HepG2 (cell line): ENCODE measurements at regions not wholly inside any gene's neighbourhood (a gene's known extent, or its start where the extent isn't known, plus 50 kb on each side); places are given as distances from the start of the nearest gene placed in this dataset.

Experiments
- ATAC-seq: fragments of 200-7000 bp; cut with Tn5 transposase; 3 replicates; pipeline ENCODE4 v1.9.1; 2020; ENCODE audit warnings: mild to moderate bottlenecking, moderate library complexity
- BruUV-seq: library from RNA; stranded (reverse); fragments of 400-500 nt; replicated peaks from 2 replicates; lab custom pipeline; 2021; lab: Mats Ljungman, UMichigan
- CTCF ChIA-PET: fragments of 300-600 bp; formaldehyde crosslinking; extraction: SDS; loops from one replicate; lab custom pipeline; 2021; ENCODE audit warnings: low total read pairs, inconsistent platforms, low intra/inter-chr PET ratio; lab: Yijun Ruan, JAX
- POLR2A ChIA-PET: fragments of 350-600 bp; sonication (Branson Sonifier 250); formaldehyde crosslinking; loops from one replicate; lab custom pipeline; 2020; ENCODE audit warnings: antibody characterized with exemption, inconsistent platforms; lab: Yijun Ruan, JAX
- DNase-seq: peaks from one replicate; pipeline ENCODE4 v3.0.0-alpha.2; 2015; ENCODE audit warnings: low spot score
- FAIRE-seq: peaks from 3 replicates; lab custom pipeline; 2011; peaks lifted over from hg19 to GRCh38; lab: Jason Lieb, UNC
- H2AFZ ChIP-seq: one replicate; pipeline ENCODE4 v1.6.1; 2011; ENCODE audit warnings: low read length, inconsistent platforms
- H3K27ac ChIP-seq: fragments of 300-600 bp; 3 replicates; pipeline ENCODE4 v1.8.0; 2011; ENCODE audit warnings: mixed run types, mild to moderate bottlenecking, mixed read lengths, low read length, inconsistent platforms; ENCODE audit not compliant: insufficient read depth; ENCODE audit errors: extremely low read length
- H3K27me3 ChIP-seq, 2 experiments: fragments of 200-600 bp in 1 of 2; 2 replicates in 1 of 2; 3 replicates in 1 of 2; pipeline versions ENCODE4 v1.6.0 to v1.8.0; 2011; ENCODE audit warnings: low read length in 2 of 2, mild to moderate bottlenecking in 2 of 2, moderate library complexity in 2 of 2, inconsistent platforms in 1 of 2; ENCODE audit not compliant: insufficient read depth in 2 of 2, control insufficient read depth in 1 of 2
- H3K36me3 ChIP-seq, 2 experiments: fragments of 200-600 bp in 1 of 2; replicated peaks in 1 of 2; 2 replicates in 1 of 2; 3 replicates in 1 of 2; pipeline versions ENCODE4 v1.5.1 to v1.8.0; 2011; ENCODE audit warnings: low read length in 2 of 2, inconsistent platforms in 1 of 2; ENCODE audit not compliant: insufficient read depth in 2 of 2, control insufficient read depth in 1 of 2
- H3K4me1 ChIP-seq: 2 replicates; pipeline ENCODE4 v1.5.1; 2012; ENCODE audit warnings: low read length, inconsistent platforms; ENCODE audit not compliant: insufficient read depth
- H3K4me2 ChIP-seq: 2 replicates; pipeline ENCODE4 v1.6.0; 2011; ENCODE audit warnings: low read depth, low read length, inconsistent platforms
- H3K4me3 ChIP-seq, 3 experiments: fragments of 200-600 bp in 1 of 3; sonication (generic), shearing (Covaris generic) in 1 of 3; replicated peaks in 1 of 3; 2 replicates each; pipeline ENCODE4 v1.5.1; 2011 to 2016; ENCODE audit warnings: low read length in 3 of 3, inconsistent platforms in 2 of 3, low read depth in 2 of 3, mild to moderate bottlenecking in 2 of 3, control low read depth in 1 of 3, mixed read lengths in 1 of 3; ENCODE audit not compliant: insufficient read depth in 1 of 3
- H3K79me2 ChIP-seq: one replicate; pipeline ENCODE4 v1.6.1; 2011; ENCODE audit warnings: low read length, inconsistent platforms; ENCODE audit not compliant: insufficient read depth
- H3K9ac ChIP-seq: 2 replicates; pipeline ENCODE4 v1.6.0; 2011; ENCODE audit warnings: mild to moderate bottlenecking, low read depth, low read length, inconsistent platforms; ENCODE audit not compliant: insufficient read depth
- H3K9me3 ChIP-seq: 2 replicates; pipeline ENCODE4 v1.5.1; 2012; ENCODE audit warnings: mild to moderate bottlenecking, low read length
- H4K20me1 ChIP-seq: 2 replicates; pipeline ENCODE4 v1.6.0; 2011; ENCODE audit warnings: inconsistent platforms, mild to moderate bottlenecking, low read length, moderate library complexity; ENCODE audit not compliant: insufficient read depth
- CENPBD1 ChIP-seq: sonication (generic); formaldehyde crosslinking; IDR thresholded peaks from 2 replicates; pipeline ENCODE4 v1.8.0; 2022; ENCODE audit warnings: missing genetic modification reagents, low read depth, mild to moderate bottlenecking, borderline replicate concordance
- GATAD1 ChIP-seq: IDR thresholded peaks from 2 replicates; pipeline ENCODE4 v1.6.1; 2016; ENCODE audit warnings: missing genetic modification reagents, missing compliant biosample characterization
- GATAD2A ChIP-seq: IDR thresholded peaks from 2 replicates; pipeline ENCODE4 v1.6.1; 2016
- GTF3A ChIP-seq: sonication (generic); formaldehyde crosslinking; conservative IDR thresholded peaks from 2 replicates; pipeline ENCODE4 v1.4.0; 2020; ENCODE audit warnings: mild to moderate bottlenecking, missing genetic modification reagents
- HNRNPH1 ChIP-seq: fragments of 200-400 bp; formaldehyde crosslinking; optimal IDR thresholded peaks from 2 replicates; pipeline ENCODE3; 2017; ENCODE audit warnings: mild to moderate bottlenecking, low read depth, low read length
- JDP2 ChIP-seq: sonication (generic); formaldehyde crosslinking; IDR thresholded peaks from 2 replicates; pipeline ENCODE4 v1.8.1; 2022; ENCODE audit warnings: missing genetic modification reagents, borderline replicate concordance
- NFE2L1 ChIP-seq: sonication (generic); formaldehyde crosslinking; IDR thresholded peaks from 2 replicates; pipeline ENCODE4 v1.4.0; 2020; ENCODE audit warnings: missing genetic modification reagents, mild to moderate bottlenecking, borderline replicate concordance
- NFKB2 ChIP-seq: sonication (generic); formaldehyde crosslinking; IDR thresholded peaks from 2 replicates; pipeline ENCODE4 v1.4.0; 2020; ENCODE audit warnings: missing genetic modification reagents, borderline replicate concordance
- NONO ChIP-seq, 2 experiments: fragments of 450-650 bp in 1 of 2; sonication (generic) in 1 of 2; formaldehyde crosslinking in 1 of 2; IDR thresholded peaks in 1 of 2; conservative IDR thresholded peaks in 1 of 2; 2 replicates each; pipeline versions ENCODE4 v1.6.1 to v1.8.0; 2017 to 2022; ENCODE audit warnings: mild to moderate bottlenecking in 1 of 2, missing genetic modification reagents in 1 of 2, moderate library complexity in 1 of 2
- PHF20 ChIP-seq: sonication (generic); formaldehyde crosslinking; IDR thresholded peaks from 2 replicates; pipeline ENCODE4 v1.5.0; 2020; ENCODE audit warnings: mild to moderate bottlenecking, missing genetic modification reagents
- TBL1XR1 ChIP-seq: fragments of 150-350 bp; IDR thresholded peaks from 2 replicates; pipeline ENCODE4 v1.6.1; 2014; ENCODE audit warnings: borderline replicate concordance, low read length; ENCODE audit not compliant: partially characterized antibody
- THAP11 ChIP-seq: IDR thresholded peaks from 2 replicates; pipeline ENCODE4 v1.6.1; 2016; ENCODE audit warnings: missing biosample characterization, missing genetic modification reagents
- TRAFD1 ChIP-seq: sonication (generic); formaldehyde crosslinking; IDR thresholded peaks from 2 replicates; pipeline ENCODE4 v1.5.1; 2020; ENCODE audit warnings: missing genetic modification reagents, mild to moderate bottlenecking, borderline replicate concordance
- U2AF1 ChIP-seq: fragments of 200-400 bp; formaldehyde crosslinking; optimal IDR thresholded peaks from 2 replicates; pipeline ENCODE3; 2017; ENCODE audit warnings: mild to moderate bottlenecking, low read depth, low read length
- XRCC5 ChIP-seq: fragments of 200-400 bp; formaldehyde crosslinking; optimal IDR thresholded peaks from 2 replicates; pipeline ENCODE3; 2017; ENCODE audit warnings: mild to moderate bottlenecking, low read length
- ZNF143 ChIP-seq: sonication (generic); formaldehyde crosslinking; IDR thresholded peaks from 2 replicates; pipeline ENCODE4 v1.4.0; 2020; ENCODE audit warnings: missing genetic modification reagents
- ZNF160 ChIP-seq: sonication (generic); formaldehyde crosslinking; IDR thresholded peaks from 2 replicates; pipeline ENCODE4 v1.8.0; 2022; ENCODE audit warnings: mild to moderate bottlenecking, inconsistent platforms, missing genetic modification reagents
- ZNF646 ChIP-seq: sonication (generic); formaldehyde crosslinking; IDR thresholded peaks from 2 replicates; pipeline ENCODE4 v1.9.0; 2021; ENCODE audit warnings: mild to moderate bottlenecking, missing genetic modification reagents
- WGBS: methylation state at CpG from one replicate; pipeline ENCODE4 v1.1.6; 2017; ENCODE audit warnings: low lambda C conversion rate; 5-methylcytosine and 5-hydroxymethylcytosine counted together
- in situ Hi-C: cut with HindIII; loops from 2 replicates; pipeline ENCODE4 v1.10.0; 2017; ENCODE audit warnings: low pct_unique_long_range_greater_than_20kb; ENCODE audit not compliant: extremely low pct_ligation_motif_present
- intact Hi-C: fragments of 100-400 bp; cut with micrococcal nuclease; formaldehyde crosslinking; loops from one replicate; pipeline ENCODE4 v1.10.0; 2022; ENCODE audit not compliant: unreplicated experiment

- no peak overlapping the region for H3K4me3 ChIP-seq
- no peaks in the 10 kb centered on the region for H3K4me1 ChIP-seq
- H4K20me1 ChIP-seq: no peaks in the 10 kb centered on the region
- no peaks in the 10 kb centered on the region for H3K9me3 ChIP-seq
- no peaks in the 10 kb centered on the region for H3K79me2 ChIP-seq
- H3K27me3 ChIP-seq: no peaks in the 10 kb centered on the region
- in situ Hi-C loops (no loop called here), intact Hi-C loops (no loop called here)
- ATAC-seq (no peak), DNase-seq (no peak), FAIRE-seq (no peak)
- no peak overlapping the region for H3K27ac ChIP-seq
- BruUV-seq: no TSS peak
- no peak overlapping the region for H3K9ac ChIP-seq
- no peaks in the 10 kb centered on the region for H3K36me3 ChIP-seq
- no peak overlapping the region for H3K4me2 ChIP-seq
- POLR2A ChIA-PET: no interaction called here
- 79% methylated on average over 2 of the region's 2 CpGs for WGBS
- CTCF ChIA-PET: no interaction called here
- no peak overlapping the region for H2AFZ ChIP-seq
- no peak for TF ChIP-seq NONO (IDR thresholded peaks at IDR 0.05)
- TF ChIP-seq NONO (CRISPR knock-in tag; conservative IDR thresholded peaks at IDR 0.05): no peak
- TF ChIP-seq CENPBD1 (CRISPR knock-in tag): no peak
- no peak for TF ChIP-seq PHF20
- no peak for TF ChIP-seq ZNF646
- TF ChIP-seq TBL1XR1: no peak
- no peak for TF ChIP-seq THAP11 (CRISPR knock-in tag)
- no peak for TF ChIP-seq JDP2 (CRISPR knock-in tag)
- TF ChIP-seq NFKB2: no peak
- TF ChIP-seq TRAFD1 (CRISPR knock-in tag): no peak
- TF ChIP-seq HNRNPH1: no peak
- TF ChIP-seq GTF3A (CRISPR knock-in tag): no peak
- no peak for TF ChIP-seq GATAD2A (CRISPR knock-in tag)
- no peak for TF ChIP-seq XRCC5
- TF ChIP-seq NFE2L1: no peak
- no peak for TF ChIP-seq ZNF143 (CRISPR knock-in tag)
- TF ChIP-seq GATAD1 (CRISPR knock-in tag): no peak
- TF ChIP-seq U2AF1: no peak
- TF ChIP-seq ZNF160: no peak
Observed at GRCh38 chr12:25861226-25861625, 97.3 kb upstream of the RASSF8 start.
